ENCODE measurements at regions not wholly inside any gene's neighbourhood (a gene's known extent, or its start where the extent isn't known, plus 50 kb on each side); places are given as distances from the start of the nearest gene placed in this dataset.

DNA sequence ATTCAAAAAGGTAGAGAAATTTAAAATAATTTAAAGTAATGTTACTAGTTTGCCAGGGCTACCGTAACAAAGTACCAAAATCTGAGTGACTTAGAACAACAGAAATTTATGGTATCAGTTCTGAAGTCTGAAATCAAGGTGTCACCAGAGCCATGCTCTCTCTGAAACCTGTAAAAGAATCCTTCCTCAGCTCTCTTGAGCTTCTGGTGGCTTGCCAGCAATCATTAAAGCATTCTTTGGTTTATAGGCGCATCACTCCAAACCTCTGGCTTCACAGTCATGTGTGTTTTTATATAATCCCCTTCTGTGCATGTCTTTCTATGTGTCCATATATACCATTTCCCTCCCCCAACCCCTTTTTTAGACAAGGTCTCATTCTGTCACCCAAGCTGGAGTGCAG is 220.3 kb downstream of the COX7C start:
- no peak for DNase-seq
- TF ChIP-seq CTCF (IDR thresholded peaks at IDR 0.05): no peak
- H3K4me2 ChIP-seq (replicated peaks; ENCODE audit: extremely low read depth, low read length, poor library complexity, severe bottlenecking): no peak overlapping the region
- H3K9me3 Mint-ChIP-seq: peaks cover 0 to 1% (median 0%) of the 10 kb centered on the region in 7 donors
- no peaks in the 10 kb centered on the region for H3K27me3 Mint-ChIP-seq (ENCODE audit: low read depth in 3 of 3)
- no peaks in the 10 kb centered on the region for H3K4me1 Mint-ChIP-seq
- H3K36me3 ChIP-seq (replicated peaks in 1 of 2; ENCODE audit: control insufficient read depth in 1 of 2, insufficient read depth in 2 of 2, low read length in 2 of 2): no peaks in the 10 kb centered on the region
- no peak overlapping the region for H3K27ac Mint-ChIP-seq
- H3K36me3 Mint-ChIP-seq: no peaks in the 10 kb centered on the region
- intact Hi-C loops (cut with micrococcal nuclease): no loop called here
- no peak overlapping the region for H3K4me3 ChIP-seq (replicated peaks in 1 of 3; ENCODE audit: low read depth in 2 of 3, low read length in 3 of 3)
- H3K27ac ChIP-seq (ENCODE audit: low read depth in 1 of 2, low read length in 2 of 2): no peak overlapping the region
- no peaks in the 10 kb centered on the region for H4K20me1 ChIP-seq (ENCODE audit: insufficient read depth, low read length)
- no peaks in the 10 kb centered on the region for H3K9me3 ChIP-seq (replicated peaks in 1 of 2; ENCODE audit: control insufficient read depth in 1 of 2, insufficient read depth in 1 of 2, low read length in 2 of 2)
- WGBS (ENCODE audit: insufficient coverage): 100% methylated on average over 1 of the region's 2 CpGs
- H3K9ac ChIP-seq (ENCODE audit: insufficient read depth, low read length, poor library complexity, severe bottlenecking): no peak overlapping the region
- no peak overlapping the region for H3K4me3 Mint-ChIP-seq
- no peak overlapping the region for H2AFZ ChIP-seq (ENCODE audit: insufficient read depth, low read depth, low read length, poor library complexity, severe bottlenecking)
- H3K4me1 ChIP-seq (ENCODE audit: control insufficient read depth in 1 of 2, insufficient read depth in 2 of 2, low read length in 2 of 2): no peaks in the 10 kb centered on the region
- no peaks in the 10 kb centered on the region for H3K27me3 ChIP-seq (ENCODE audit: control insufficient read depth in 2 of 2, insufficient read depth in 2 of 2, low read length in 2 of 2)
- H3K79me2 ChIP-seq (ENCODE audit: insufficient read depth, low read length): no peaks in the 10 kb centered on the region

DNA sequence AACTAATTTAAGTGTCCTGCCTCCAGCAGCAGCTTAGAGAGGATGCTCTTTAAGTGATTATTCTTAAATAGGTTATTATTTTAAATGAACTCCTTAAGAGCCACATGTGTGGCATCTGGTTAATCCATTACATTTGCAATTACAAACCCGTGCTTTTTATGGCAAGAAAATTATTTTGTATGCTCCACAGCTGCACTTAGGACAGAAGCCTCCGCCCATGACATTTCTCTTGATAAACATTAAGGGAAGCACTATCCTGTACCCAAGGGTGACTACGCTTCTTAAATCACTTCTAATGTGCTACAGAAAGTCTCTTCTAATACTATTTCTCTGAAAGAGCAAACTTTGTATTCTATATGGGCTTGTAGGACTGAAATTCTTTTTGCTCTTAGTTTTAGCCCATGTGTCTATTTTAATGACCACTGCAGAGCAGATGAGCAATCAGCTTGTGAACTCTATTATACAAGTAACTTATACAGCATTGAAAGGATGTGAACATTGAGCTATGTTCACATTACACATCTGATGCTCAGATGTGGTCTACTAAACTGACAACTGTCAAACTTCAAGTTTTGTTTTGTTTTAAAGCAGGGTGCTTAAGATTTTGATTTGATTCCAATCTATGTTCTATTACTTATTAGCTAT is 223.4 kb downstream of the COX7C start:
- Histone ChIP-seq H3K4me3 (replicated peaks in 1 of 3; ENCODE audit: low read depth in 2 of 3, low read length in 3 of 3) (no peak overlapping the region), H3K27me3 (ENCODE audit: control insufficient read depth in 2 of 2, insufficient read depth in 2 of 2, low read length in 2 of 2) (no peaks in the 10 kb centered on the region), H3K79me2 (ENCODE audit: insufficient read depth, low read length) (no peaks in the 10 kb centered on the region), H3K36me3 (replicated peaks in 1 of 2; ENCODE audit: control insufficient read depth in 1 of 2, insufficient read depth in 2 of 2, low read length in 2 of 2) (no peaks in the 10 kb centered on the region), H3K4me2 (replicated peaks; ENCODE audit: extremely low read depth, low read length, poor library complexity, severe bottlenecking) (no peak overlapping the region), H3K4me1 (ENCODE audit: control insufficient read depth in 1 of 2, insufficient read depth in 2 of 2, low read length in 2 of 2) (no peaks in the 10 kb centered on the region), H4K20me1 (ENCODE audit: insufficient read depth, low read length) (no peaks in the 10 kb centered on the region), H3K27ac (ENCODE audit: low read depth in 1 of 2, low read length in 2 of 2) (no peak overlapping the region), H3K9me3 (replicated peaks in 1 of 2; ENCODE audit: control insufficient read depth in 1 of 2, insufficient read depth in 1 of 2, low read length in 2 of 2) (no peaks in the 10 kb centered on the region), H3K9ac (ENCODE audit: insufficient read depth, low read length, poor library complexity, severe bottlenecking) (no peak overlapping the region), H2AFZ (ENCODE audit: insufficient read depth, low read depth, low read length, poor library complexity, severe bottlenecking) (no peak overlapping the region)
- Mint-ChIP-seq H3K9me3 (peaks cover 0 to 3% (median 0%) of the 10 kb centered on the region in 7 donors), H3K4me1 (no peaks in the 10 kb centered on the region), H3K27ac (no peak overlapping the region), H3K36me3 (no peaks in the 10 kb centered on the region), H3K4me3 (no peak overlapping the region), H3K27me3 (ENCODE audit: low read depth in 3 of 3) (peaks cover 0 to 1% (median 0%) of the 10 kb centered on the region in 3 donors)
- intact Hi-C loops (cut with micrococcal nuclease): no loop called here
- DNase-seq: no peak
- no CpG with 5 or more reads among the region's 3 CpGs for WGBS (ENCODE audit: insufficient coverage)
- TF ChIP-seq CTCF (IDR thresholded peaks at IDR 0.05): no peak

Measured in CD14-positive monocyte (primary cell).